ENCODE measurements at regions not wholly inside any gene's neighbourhood (a gene's known extent, or its start where the extent isn't known, plus 50 kb on each side); places are given as distances from the start of the nearest gene placed in this dataset.

- DNase-seq (ENCODE audit: low spot score): no peak
These were observed 143.2 kb upstream of the RET start for GRCh38 chr10:42933448-42934340.

DNA sequence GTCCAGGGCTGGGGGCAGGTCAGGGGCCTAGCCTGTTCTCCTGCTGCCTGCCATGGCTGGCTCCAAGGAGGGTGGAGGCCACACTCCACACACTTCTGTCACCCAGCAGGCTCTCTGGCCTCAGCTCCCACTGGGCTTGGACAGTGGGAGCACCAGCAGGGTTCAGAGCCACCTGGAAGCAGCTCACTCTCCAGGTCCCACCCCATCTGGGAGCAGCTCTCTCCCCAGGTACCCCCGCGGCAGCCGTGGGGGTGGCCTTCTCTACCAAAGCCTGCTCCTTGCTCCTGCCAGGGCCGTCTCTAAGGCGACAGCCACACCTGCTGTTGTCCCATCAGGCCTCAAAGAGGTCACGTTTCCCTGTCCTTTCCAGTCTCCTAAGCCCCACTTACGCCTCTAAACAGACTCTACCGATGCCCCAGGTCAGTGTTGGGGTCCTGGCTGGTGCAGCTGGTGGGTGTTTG lies 142.5 kb upstream of the RET start:
- DNase-seq (ENCODE audit: low spot score): no peak

GRCh38 chr10:42934842-42935241 lies 142.0 kb upstream of the RET start:
- no peak for DNase-seq (ENCODE audit: low spot score)

- DNase-seq (ENCODE audit: low spot score): no peak
These were observed 141.4 kb upstream of the RET start for GRCh38 chr10:42935466-42935865.

- DNase-seq (ENCODE audit: low spot score): no peak
These were observed 140.3 kb upstream of the RET start for GRCh38 chr10:42936580-42936979.

DNA sequence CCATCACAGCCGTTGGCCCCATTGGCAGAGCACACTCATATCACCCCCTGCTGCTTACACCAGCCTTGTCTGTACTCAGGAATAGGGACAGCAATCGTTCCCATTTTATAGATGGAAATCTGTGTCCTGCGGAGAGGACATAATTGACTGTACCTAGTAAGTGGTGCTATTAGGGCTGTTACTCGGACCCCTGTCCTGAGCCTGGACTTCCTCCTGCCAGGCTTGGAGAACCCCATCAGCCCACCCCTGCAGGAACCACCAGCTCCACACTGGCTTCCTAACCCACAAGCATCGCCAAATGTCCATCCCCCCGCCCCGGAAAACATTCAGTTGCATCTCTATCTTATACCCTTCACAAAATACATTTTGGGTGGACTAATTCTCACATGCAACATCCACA lies 139.8 kb upstream of the RET start:
- DNase-seq (ENCODE audit: low spot score): no peak

DNA sequence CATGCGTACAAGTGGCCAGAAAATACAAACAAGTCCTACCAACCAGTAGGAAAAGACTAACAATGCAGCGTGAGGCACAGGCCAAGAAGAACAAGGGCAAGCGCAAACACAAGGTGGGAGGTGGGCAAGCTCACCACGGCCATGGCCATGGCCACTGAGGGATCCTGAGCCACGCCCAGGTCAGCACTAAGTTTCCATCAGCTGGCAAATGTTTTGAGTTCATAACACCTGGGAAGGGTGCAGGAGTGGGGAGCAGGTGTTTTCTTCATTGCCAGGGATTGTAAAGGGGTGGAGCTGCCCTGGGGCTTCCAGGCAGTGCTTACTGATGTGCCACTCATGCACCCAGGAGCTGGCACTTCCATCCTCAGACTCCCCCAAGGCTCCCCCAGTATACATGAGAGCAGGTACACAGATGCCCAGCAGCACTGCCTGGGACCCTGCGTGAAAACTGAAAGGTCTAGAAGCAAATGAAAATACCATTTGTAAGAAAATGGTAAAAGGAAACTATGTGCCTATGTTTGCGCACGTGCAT lies 139.2 kb upstream of the RET start:
- no peak for DNase-seq (ENCODE audit: low spot score)

- DNase-seq (ENCODE audit: low spot score): no peak
These were observed 138.5 kb upstream of the RET start for GRCh38 chr10:42938351-42938750.

DNA sequence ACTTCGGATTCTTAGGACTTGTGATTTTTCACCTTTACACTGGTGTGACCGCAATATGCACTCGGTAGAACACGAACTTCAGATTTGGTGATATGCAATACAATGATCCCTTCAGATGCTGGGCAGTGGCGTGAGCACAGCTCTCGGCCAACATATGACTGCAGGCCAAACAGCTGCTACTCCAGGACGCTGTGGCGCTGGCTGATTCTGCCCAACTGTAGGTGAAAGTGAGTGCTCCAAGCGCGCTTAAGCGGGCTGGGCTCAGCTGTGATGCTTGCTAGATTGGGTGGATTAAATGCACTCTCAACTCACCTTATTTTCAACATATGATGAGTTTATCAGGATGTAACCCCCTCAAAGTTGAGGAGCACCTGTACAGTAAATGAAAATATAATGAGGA lies 137.6 kb upstream of the RET start:
- no peak for DNase-seq (ENCODE audit: low spot score)

DNA sequence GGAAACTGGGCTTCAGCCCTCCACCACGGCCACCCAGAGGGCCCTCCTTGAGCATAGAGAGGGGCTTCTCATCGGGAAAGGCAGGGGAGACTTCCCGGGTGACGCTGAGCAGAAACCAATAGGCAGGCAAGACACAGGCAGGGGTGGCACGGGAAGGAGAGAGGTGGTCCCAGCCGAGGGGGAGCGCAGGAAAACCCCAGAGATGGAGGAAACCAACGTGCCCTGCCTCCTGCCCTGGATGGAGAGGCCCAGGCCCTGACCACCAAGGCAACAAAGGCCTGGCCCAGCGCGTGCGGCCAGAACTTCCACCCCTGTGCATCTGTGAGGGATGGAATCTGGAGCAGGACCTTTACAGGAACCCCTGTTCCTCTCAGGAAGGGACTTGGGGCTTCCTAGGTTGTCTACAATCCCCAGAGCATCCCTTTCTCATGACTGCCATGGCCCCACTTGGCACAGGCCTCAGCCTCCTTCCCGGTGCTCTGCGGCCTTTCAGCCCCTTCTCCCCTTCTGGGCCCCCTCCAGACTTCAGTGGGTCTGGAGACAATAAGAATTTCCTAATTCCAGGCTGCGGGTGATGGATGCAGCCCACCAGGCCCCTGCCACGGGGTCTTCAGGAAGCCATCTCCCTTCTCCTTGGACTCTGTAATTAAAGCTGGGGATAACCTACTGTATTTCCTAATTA lies 137.0 kb upstream of the RET start:
- DNase-seq (ENCODE audit: low spot score): no peak

DNA sequence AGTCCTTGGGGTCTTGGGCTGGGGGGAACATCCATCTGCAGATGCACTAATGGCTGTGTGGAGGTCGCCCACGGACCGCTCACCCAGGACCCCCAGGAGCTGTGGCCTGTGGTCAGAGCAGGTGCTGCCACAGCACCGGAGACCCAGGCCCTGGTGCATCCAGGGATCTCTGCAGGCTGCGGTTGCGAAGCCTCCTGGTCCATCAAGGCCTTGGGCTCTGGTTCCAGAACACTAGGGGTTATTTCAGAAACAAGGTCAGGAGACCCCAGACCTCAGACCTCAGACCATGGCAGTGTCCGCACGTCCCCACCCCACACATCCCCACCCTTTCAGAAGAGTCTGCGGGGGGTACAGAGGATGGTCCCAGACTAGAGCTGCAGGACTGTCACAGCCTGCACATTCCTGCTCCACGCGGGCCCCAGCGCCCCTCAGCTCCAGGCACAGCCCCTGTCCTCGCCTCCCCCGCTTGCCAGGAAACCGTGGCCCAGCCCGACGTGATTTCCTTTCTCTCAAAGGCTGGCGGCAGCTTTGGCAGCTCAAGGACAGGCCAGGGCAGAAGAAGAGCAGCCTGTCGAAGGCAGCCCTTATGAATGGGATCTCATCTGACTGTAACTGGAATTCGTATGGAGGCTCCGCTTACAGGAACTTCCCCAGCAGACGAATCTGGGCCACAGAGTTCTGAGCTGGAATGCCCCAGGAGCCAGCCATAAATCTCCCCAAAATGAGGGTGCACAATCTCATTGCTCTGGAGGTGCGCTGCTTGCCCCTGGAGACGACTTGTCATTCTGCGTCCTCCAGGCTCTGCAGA lies 136.2 kb upstream of the RET start:
- DNase-seq (ENCODE audit: low spot score): no peak

DNA sequence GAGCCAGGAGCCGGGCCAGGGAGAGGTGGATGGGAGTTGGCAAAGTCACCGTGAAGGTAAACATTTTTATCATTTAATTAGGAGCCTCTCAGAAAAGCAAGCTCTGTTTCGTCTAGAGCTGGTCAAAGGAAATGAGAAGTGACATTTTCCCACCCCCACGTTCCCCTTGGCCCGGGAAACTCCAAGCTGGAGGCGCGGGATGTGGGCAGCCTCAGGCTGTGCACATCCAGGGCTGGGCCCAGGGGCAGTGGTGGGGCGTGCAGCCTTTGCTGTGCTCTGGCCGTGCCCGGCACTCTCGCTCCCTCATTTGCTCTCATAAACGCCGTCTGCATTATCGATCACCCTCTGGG lies 135.6 kb upstream of the RET start:
- no peak for DNase-seq (ENCODE audit: low spot score)

GRCh38 chr10:42941790-42942189 lies 135.1 kb upstream of the RET start:
- no peak for DNase-seq (ENCODE audit: low spot score)

- DNase-seq (ENCODE audit: low spot score): no peak
These were observed 134.5 kb upstream of the RET start for GRCh38 chr10:42942279-42942950.

DNA sequence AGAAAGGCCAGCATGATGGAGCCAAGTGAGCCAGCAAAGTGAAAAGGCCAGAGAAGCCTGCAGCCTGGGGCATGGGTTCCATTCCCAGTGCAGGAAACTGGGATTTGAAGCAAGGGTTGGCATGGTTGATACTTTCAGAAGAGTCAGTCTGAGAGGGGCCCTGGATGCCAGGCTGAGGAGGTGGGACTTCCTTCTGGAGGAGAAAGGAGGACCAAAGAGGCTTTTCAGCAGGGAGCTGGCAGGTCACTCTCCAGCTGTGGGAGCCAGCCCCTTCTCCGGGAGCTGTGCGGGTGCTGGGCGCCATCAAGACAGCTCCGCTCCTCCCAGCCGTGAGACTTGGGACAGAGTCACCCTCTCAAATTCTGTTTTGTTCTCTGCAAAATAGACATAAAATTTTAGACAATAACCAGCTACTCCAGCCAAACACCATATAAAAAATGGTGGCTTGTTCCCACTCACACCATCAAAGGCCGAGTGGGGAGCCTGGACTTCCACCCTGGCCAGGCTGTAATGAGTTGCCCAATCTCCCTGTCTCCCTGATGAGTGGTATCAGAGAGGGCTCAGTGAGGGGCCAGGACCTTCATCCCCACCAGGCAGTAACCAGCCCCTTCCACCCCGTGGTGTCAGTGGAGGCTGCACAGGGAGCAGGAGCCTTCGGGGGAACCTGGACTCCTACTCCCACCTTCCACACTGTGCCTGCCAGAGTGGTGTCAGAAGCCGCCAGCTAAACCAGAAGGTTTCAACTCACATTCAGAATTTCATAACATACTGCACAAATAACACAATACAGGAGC lies 133.6 kb upstream of the RET start:
- no peak for DNase-seq (ENCODE audit: low spot score)

- DNase-seq (ENCODE audit: low spot score): no peak
These were observed 128.8 kb upstream of the RET start for GRCh38 chr10:42948040-42948439.

DNA sequence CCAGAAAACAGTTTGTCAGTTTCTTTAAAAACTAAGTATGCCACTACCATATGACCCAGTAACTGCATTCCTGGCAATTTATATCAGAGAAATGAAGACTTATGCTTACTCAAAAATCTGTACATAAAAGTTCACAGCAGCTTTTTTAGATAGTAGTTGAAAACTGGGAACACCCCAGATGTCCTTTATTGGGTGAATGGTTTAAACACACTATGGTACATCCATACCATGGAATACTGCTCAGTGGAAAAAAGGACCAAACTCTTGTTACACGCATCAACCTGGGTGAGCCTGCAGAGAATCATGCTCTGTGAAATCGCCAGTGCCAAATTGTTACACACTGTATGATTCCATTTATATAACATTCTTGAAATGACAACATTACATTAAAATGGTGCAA lies 127.6 kb upstream of the RET start:
- no peak for DNase-seq (ENCODE audit: low spot score)

GRCh38 chr10:42950606-42951485 lies 126.0 kb upstream of the RET start:
- no peak for DNase-seq (ENCODE audit: low spot score)

DNA sequence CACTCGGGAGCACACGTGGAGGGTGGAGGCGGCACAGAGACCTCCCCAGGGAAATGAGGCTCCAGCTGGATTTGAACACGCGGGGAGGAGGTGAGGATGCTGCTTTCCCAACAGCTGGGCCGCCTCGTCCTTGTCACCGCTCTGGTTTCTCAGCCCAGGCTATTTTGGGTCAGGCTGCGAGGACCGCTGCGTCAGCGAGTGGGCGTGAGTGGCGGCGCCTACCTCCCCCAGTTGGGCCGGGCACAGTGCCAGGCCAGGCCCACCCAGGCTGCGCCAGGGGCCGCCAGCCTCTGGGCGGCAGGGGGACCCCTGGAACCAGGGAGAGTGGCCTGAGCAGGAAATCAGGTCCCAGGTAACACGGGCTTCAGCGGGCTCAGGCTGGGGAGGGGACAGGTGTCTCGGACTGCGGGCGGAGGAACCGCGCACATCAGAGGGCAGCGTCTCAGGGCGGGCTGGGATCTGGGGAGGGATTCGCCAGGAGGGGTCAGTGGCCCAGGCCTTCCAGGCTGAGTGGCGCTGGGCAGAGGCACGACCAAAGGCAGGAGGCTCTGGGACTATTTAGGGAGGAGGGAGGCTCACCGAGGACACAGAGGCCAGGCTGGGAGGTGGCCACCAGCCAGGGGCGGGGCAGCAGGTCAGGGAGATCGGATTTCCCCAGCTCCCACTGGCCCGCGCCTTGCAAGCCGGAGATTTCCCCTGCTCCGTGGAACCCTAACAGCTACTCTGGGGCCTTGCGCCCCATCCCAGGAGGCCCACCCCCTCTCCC lies 125.2 kb upstream of the RET start:
- DNase-seq (ENCODE audit: low spot score): no peak
